ENCODE measurements at regions not wholly inside any gene's neighbourhood (a gene's known extent, or its start where the extent isn't known, plus 50 kb on each side); places are given as distances from the start of the nearest gene placed in this dataset.
A peak's percentile ranks its signal among the peaks of the same experiment; 100 is the strongest.

DNA sequence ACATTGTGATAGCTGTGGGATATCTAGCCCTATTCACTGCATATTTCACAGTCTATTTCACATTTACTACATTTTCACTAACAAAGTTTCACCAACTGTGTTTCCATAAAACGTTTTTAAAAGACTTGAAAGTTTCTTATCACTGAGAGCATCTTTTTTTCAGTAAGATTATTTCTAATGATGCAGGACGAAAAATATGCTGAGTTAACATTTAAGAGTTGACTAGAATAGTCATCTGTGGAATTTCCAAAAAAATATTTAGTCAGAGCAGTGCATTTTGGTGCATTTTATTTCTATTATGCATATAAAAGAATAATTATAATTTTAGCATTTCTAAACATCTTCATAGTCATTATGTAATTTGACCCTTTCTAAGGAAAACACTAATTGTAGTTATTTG is 143.8 kb upstream of the CLEC14A start:
- no peak for TF ChIP-seq CTCF (IDR thresholded peaks at IDR 0.05; ENCODE audit: low read length, missing control alignments)
- no peak for DNase-seq (ENCODE audit: low read depth)
- H3K4me3 ChIP-seq (replicated peaks; ENCODE audit: low read depth, low read length), result no peak overlapping the region

GRCh38 chr14:38394767-38395166 is 138.9 kb upstream of the CLEC14A start:
- no peak for DNase-seq (ENCODE audit: low read depth)
- no peak for TF ChIP-seq CTCF (IDR thresholded peaks at IDR 0.05; ENCODE audit: low read length, missing control alignments)

GRCh38 chr14:38394064-38394463 is 138.2 kb upstream of the CLEC14A start:
- no peak for TF ChIP-seq CTCF (IDR thresholded peaks at IDR 0.05; ENCODE audit: low read length, missing control alignments)
- no peak for DNase-seq (ENCODE audit: low read depth)
- no peak overlapping the region for H3K4me3 ChIP-seq (replicated peaks; ENCODE audit: low read depth, low read length)

More at GRCh38 chr14:38394767-38395166, 138.9 kb upstream of the CLEC14A start:
- no peak overlapping the region for H3K4me3 ChIP-seq (replicated peaks; ENCODE audit: low read depth, low read length)

- no peak for TF ChIP-seq CTCF (IDR thresholded peaks at IDR 0.05; ENCODE audit: low read length, missing control alignments)
- DNase-seq (ENCODE audit: low read depth), result peak; percentile 76
- H3K4me3 ChIP-seq (replicated peaks; ENCODE audit: low read depth, low read length), result no peak overlapping the region
Measured at GRCh38 chr14:38391334-38391733, 135.4 kb upstream of the CLEC14A start.

GRCh38 chr14:38389681-38390080 is 133.8 kb upstream of the CLEC14A start:
- TF ChIP-seq CTCF (IDR thresholded peaks at IDR 0.05; ENCODE audit: low read length, missing control alignments), result no peak
- H3K4me3 ChIP-seq (replicated peaks; ENCODE audit: low read depth, low read length), result no peak overlapping the region
- peak; percentile 58 for DNase-seq (ENCODE audit: low read depth)

DNA sequence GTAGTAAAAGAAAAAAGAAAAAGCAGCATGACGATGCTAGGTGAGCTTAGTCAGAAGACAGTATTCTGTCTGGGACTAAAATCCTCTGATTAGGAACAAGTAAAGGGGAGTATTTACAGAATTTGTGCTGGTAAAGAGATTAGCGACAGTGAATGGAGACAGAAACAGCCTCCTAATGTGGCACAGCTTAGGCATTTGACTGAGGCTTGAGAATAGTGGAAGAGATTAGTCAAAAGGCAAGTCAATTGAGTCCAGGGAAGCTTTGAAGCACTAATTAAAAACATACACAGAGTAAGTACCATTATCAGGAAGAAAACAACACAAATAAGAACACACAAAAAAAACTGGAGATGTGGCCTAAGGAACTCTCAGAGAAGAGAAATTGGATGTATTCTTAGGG is 131.9 kb upstream of the CLEC14A start:
- H3K4me3 ChIP-seq (replicated peaks; ENCODE audit: low read depth, low read length), result no peak overlapping the region
- TF ChIP-seq CTCF (IDR thresholded peaks at IDR 0.05; ENCODE audit: low read length, missing control alignments), result no peak
- DNase-seq (ENCODE audit: low read depth), result no peak

GRCh38 chr14:38385836-38386235 is 129.9 kb upstream of the CLEC14A start:
- H3K4me3 ChIP-seq (replicated peaks; ENCODE audit: low read depth, low read length), result no peak overlapping the region
- DNase-seq (ENCODE audit: low read depth), result no peak
- no peak for TF ChIP-seq CTCF (IDR thresholded peaks at IDR 0.05; ENCODE audit: low read length, missing control alignments)

All from fibroblast of pulmonary artery (primary cell).